HepG2 (cell line): ENCODE measurements at regions not wholly inside any gene's neighbourhood (a gene's known extent, or its start where the extent isn't known, plus 50 kb on each side); places are given as distances from the start of the nearest gene placed in this dataset.

Experiments
- CREB1 ChIP-seq, 2 experiments: fragments of 450-650 bp in 1 of 2; IDR thresholded peaks; 2 replicates each; pipeline ENCODE4 v1.6.1; 2016 to 2017; ENCODE audit warnings: control low read depth in 1 of 2, mild to moderate bottlenecking in 1 of 2, missing compliant biosample characterization in 1 of 2, missing genetic modification characterization in 1 of 2
- DZIP1 ChIP-seq: sonication (generic); formaldehyde crosslinking; IDR thresholded peaks from 2 replicates; pipeline ENCODE4 v1.5.0; 2020; ENCODE audit warnings: mild to moderate bottlenecking, missing genetic modification reagents
- HIC2 ChIP-seq: sonication (generic); formaldehyde crosslinking; IDR thresholded peaks from 2 replicates; pipeline ENCODE4 v1.9.0; 2022; ENCODE audit warnings: low read depth, missing genetic modification reagents
- HMG20B ChIP-seq: conservative IDR thresholded peaks from 2 replicates; pipeline ENCODE4 v1.6.1; 2016; ENCODE audit warnings: missing genetic modification reagents, missing compliant biosample characterization
- ISL2 ChIP-seq: sonication (generic); formaldehyde crosslinking; IDR thresholded peaks from 2 replicates; pipeline ENCODE4 v1.5.0; 2020; ENCODE audit warnings: missing genetic modification reagents
- KLF15 ChIP-seq: sonication (generic); formaldehyde crosslinking; IDR thresholded peaks from 2 replicates; pipeline ENCODE4 v1.8.1; 2023; ENCODE audit warnings: borderline replicate concordance, mild to moderate bottlenecking, inconsistent platforms, missing genetic modification reagents, mixed read lengths
- MTF2 ChIP-seq: sonication (generic); formaldehyde crosslinking; IDR thresholded peaks from 2 replicates; pipeline ENCODE4 v1.5.0; 2020; ENCODE audit warnings: missing genetic modification reagents, borderline replicate concordance
- MXD4 ChIP-seq: IDR thresholded peaks from 2 replicates; pipeline ENCODE4 v1.6.1; 2016; ENCODE audit warnings: mild to moderate bottlenecking, missing biosample characterization, missing genetic modification reagents
- POLR2G ChIP-seq: fragments of 200-400 bp; formaldehyde crosslinking; IDR thresholded peaks from 2 replicates; pipeline ENCODE4 v1.6.1; 2018; ENCODE audit warnings: mild to moderate bottlenecking, low read depth, low read length, moderate library complexity
- RBAK ChIP-seq: sonication (generic); formaldehyde crosslinking; IDR thresholded peaks from 2 replicates; pipeline ENCODE4 v1.5.1; 2020; ENCODE audit warnings: mild to moderate bottlenecking, missing genetic modification reagents
- SETDB1 ChIP-seq: sonication (generic); formaldehyde crosslinking; IDR thresholded peaks from 2 replicates; pipeline ENCODE4 v1.5.1; 2020; ENCODE audit warnings: missing genetic modification reagents, mild to moderate bottlenecking, borderline replicate concordance
- THAP7 ChIP-seq: sonication (generic); formaldehyde crosslinking; IDR thresholded peaks from 2 replicates; pipeline ENCODE4 v1.8.1; 2023; ENCODE audit warnings: mild to moderate bottlenecking, missing genetic modification reagents
- ZFX ChIP-seq: sonication (generic); formaldehyde crosslinking; IDR thresholded peaks from 2 replicates; pipeline ENCODE4 v1.4.0; 2020; ENCODE audit warnings: mild to moderate bottlenecking, low read depth, missing genetic modification reagents, moderate library complexity
- ZNF292 ChIP-seq: sonication (generic); formaldehyde crosslinking; IDR thresholded peaks from 2 replicates; pipeline ENCODE4 v1.8.1; 2022; ENCODE audit warnings: mild to moderate bottlenecking, low read depth, missing genetic modification reagents, borderline replicate concordance
- ZNF350 ChIP-seq: sonication (generic); formaldehyde crosslinking; IDR thresholded peaks from 2 replicates; pipeline ENCODE4 v1.4.0; 2020; ENCODE audit warnings: mild to moderate bottlenecking, low read depth, missing genetic modification reagents, borderline replicate concordance
- ZNF512B ChIP-seq: sonication (generic); formaldehyde crosslinking; IDR thresholded peaks from 2 replicates; pipeline ENCODE4 v1.5.1; 2020; ENCODE audit warnings: missing genetic modification reagents, mild to moderate bottlenecking, borderline replicate concordance
- ZNF629 ChIP-seq: sonication (generic); formaldehyde crosslinking; conservative IDR thresholded peaks from 2 replicates; pipeline ENCODE4 v1.5.0; 2020; ENCODE audit warnings: missing genetic modification reagents
- ZSCAN29 ChIP-seq: sonication (generic); formaldehyde crosslinking; conservative IDR thresholded peaks from 2 replicates; pipeline ENCODE4 v1.4.0; 2020; ENCODE audit warnings: mild to moderate bottlenecking, missing genetic modification reagents
- ZSCAN30 ChIP-seq: sonication (generic); formaldehyde crosslinking; IDR thresholded peaks from 2 replicates; pipeline ENCODE4 v1.5.0; 2020; ENCODE audit warnings: mild to moderate bottlenecking, missing genetic modification reagents

- no peak for TF ChIP-seq ZNF512B
- no peak for TF ChIP-seq ZSCAN29
- no peak for TF ChIP-seq HIC2 (CRISPR knock-in tag)
- no peak for TF ChIP-seq RBAK
- TF ChIP-seq POLR2G = peak; percentile 60
- TF ChIP-seq SETDB1 (CRISPR knock-in tag) = no peak
- no peak for TF ChIP-seq ZSCAN30 (CRISPR knock-in tag)
- no peak for TF ChIP-seq ZNF350 (CRISPR knock-in tag)
- TF ChIP-seq CREB1 (IDR thresholded peaks at IDR 0.05) = no peak
- TF ChIP-seq CREB1 (CRISPR knock-in tag; IDR thresholded peaks at IDR 0.05) = no peak
- peak; percentile 9; the same call in 1 of the 2 replicates for TF ChIP-seq ISL2
- peak; percentile 49; the same call in 1 of the 2 replicates for TF ChIP-seq ZFX (CRISPR knock-in tag)
- peak; percentile 92 for TF ChIP-seq ZNF629
- peak; percentile 40; the same call in 1 of the 2 replicates for TF ChIP-seq ZNF292 (CRISPR knock-in tag)
- no peak for TF ChIP-seq HMG20B (CRISPR knock-in tag)
- no peak for TF ChIP-seq MXD4 (CRISPR knock-in tag)
- peak; percentile 12; the same call in 1 of the 2 replicates for TF ChIP-seq KLF15 (CRISPR knock-in tag)
- TF ChIP-seq MTF2 (CRISPR knock-in tag) = no peak
- TF ChIP-seq THAP7 (CRISPR knock-in tag) = no peak
- TF ChIP-seq DZIP1 (CRISPR knock-in tag) = peak; percentile 82; the same call in 1 of the 2 replicates
These were observed 214.6 kb upstream of the HAAO start (continued) for GRCh38 chr2:43006834-43007543.
